DND-41 (cell line): ENCODE measurements at regions not wholly inside any gene's neighbourhood (a gene's known extent, or its start where the extent isn't known, plus 50 kb on each side); places are given as distances from the start of the nearest gene placed in this dataset.

Source experiments
- ATAC-seq: fragments of 200-7000 bp; cut with Tn5 transposase; 3 replicates; pipeline ENCODE4 v1.9.1; 2021; ENCODE audit warnings: low read depth; ENCODE audit not compliant: insufficient read depth
- DNase-seq: peaks from one replicate; pipeline ENCODE4 v3.0.0-alpha.2; 2020
- H2AFZ ChIP-seq: 2 replicates; pipeline ENCODE4 v1.6.0; 2012; ENCODE audit warnings: low read depth, low read length
- H3K27ac ChIP-seq: 2 replicates; pipeline ENCODE4 v1.5.1; 2012; ENCODE audit warnings: low read length, inconsistent platforms
- H3K27me3 ChIP-seq: fragments of 200-600 bp; sonication (generic); 2 replicates; pipeline ENCODE4 v1.6.0; 2012; ENCODE audit warnings: low read length, mild to moderate bottlenecking, inconsistent platforms; ENCODE audit not compliant: insufficient read depth, poor library complexity
- H3K36me3 ChIP-seq: 2 replicates; pipeline ENCODE4 v1.5.1; 2012; ENCODE audit warnings: low read length, inconsistent platforms; ENCODE audit not compliant: insufficient read depth
- H3K4me1 ChIP-seq: 2 replicates; pipeline ENCODE4 v1.5.1; 2012; ENCODE audit warnings: mild to moderate bottlenecking, low read length; ENCODE audit not compliant: insufficient read depth
- H3K4me2 ChIP-seq: 2 replicates; pipeline ENCODE4 v1.6.0; 2012; ENCODE audit warnings: mild to moderate bottlenecking, moderate library complexity, low read length, inconsistent platforms; ENCODE audit not compliant: insufficient read depth
- H3K4me3 ChIP-seq, 2 experiments: fragments of 200-600 bp in 1 of 2; shearing (Covaris generic) in 1 of 2; 2 replicates each; pipeline ENCODE4 v1.5.1; 2012 to 2016; ENCODE audit warnings: inconsistent platforms in 2 of 2, low read length in 2 of 2, mild to moderate bottlenecking in 2 of 2, low read depth in 1 of 2, moderate library complexity in 1 of 2
- H3K79me2 ChIP-seq: 2 replicates; pipeline ENCODE4 v1.6.0; 2012; ENCODE audit warnings: low read length, inconsistent platforms; ENCODE audit not compliant: insufficient read depth
- H3K9ac ChIP-seq: 2 replicates; pipeline ENCODE4 v1.6.0; 2012; ENCODE audit warnings: low read depth, mild to moderate bottlenecking, inconsistent platforms, low read length, moderate library complexity
- H3K9me3 ChIP-seq: 2 replicates; pipeline ENCODE4 v1.5.1; 2012; ENCODE audit warnings: low read length, moderate library complexity, mild to moderate bottlenecking, inconsistent platforms; ENCODE audit not compliant: insufficient read depth, severe bottlenecking
- H4K20me1 ChIP-seq: 2 replicates; pipeline ENCODE4 v1.6.0; 2012; ENCODE audit warnings: low read length; ENCODE audit not compliant: insufficient read depth
- CTCF ChIP-seq: IDR thresholded peaks from 2 replicates; pipeline ENCODE4 v1.5.1; 2012; ENCODE audit warnings: borderline replicate concordance, low read length, moderate library complexity, mild to moderate bottlenecking; ENCODE audit not compliant: poor library complexity, severe bottlenecking; ENCODE audit errors: extremely low read depth
- EZH2 ChIP-seq: IDR thresholded peaks from 3 replicates; pipeline ENCODE4 v1.6.1; 2012; ENCODE audit warnings: borderline replicate concordance, low read depth, mild to moderate bottlenecking, moderate library complexity, low read length, inconsistent platforms; ENCODE audit not compliant: severe bottlenecking

- Histone ChIP-seq H3K9ac (no peak overlapping the region), H3K36me3 (no peaks in the 10 kb centered on the region), H3K4me1 (peaks cover 6% of the 10 kb centered on the region), H3K4me2 (no peak overlapping the region), H2AFZ (no peak overlapping the region), H4K20me1 (no peaks in the 10 kb centered on the region), H3K27me3 (no peaks in the 10 kb centered on the region), H3K79me2 (no peaks in the 10 kb centered on the region), H3K4me3 (no peak overlapping the region), H3K27ac (no peak overlapping the region), H3K9me3 (no peaks in the 10 kb centered on the region)
- ATAC-seq (no peak), DNase-seq (no peak)
- TF ChIP-seq EZH2 (no peak), CTCF (no peak)
Measured at GRCh38 chr16:73874324-73874723, 422.3 kb upstream of the PSMD7 start.

DNA sequence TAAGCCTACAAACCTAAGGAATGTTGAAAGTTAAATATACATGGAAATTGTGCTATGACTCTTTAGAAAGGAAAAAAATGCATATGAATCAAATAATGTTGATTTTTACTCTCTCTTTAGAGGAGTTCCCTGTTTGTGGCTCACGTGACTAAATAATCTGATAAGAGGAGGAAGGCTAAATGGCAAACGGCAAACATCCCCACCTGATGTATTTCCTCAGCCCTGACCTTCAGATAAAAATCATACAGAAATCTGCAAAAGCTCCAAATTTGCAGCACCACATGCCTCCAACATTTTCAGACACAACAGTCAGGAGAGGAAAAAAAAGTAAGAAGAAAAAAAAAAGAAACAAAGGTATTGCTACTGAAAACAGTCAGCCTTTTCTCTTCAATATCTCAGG lies 423.0 kb upstream of the PSMD7 start:
- no peak for ATAC-seq
- peaks cover 6% of the 10 kb centered on the region for H3K4me1 ChIP-seq
- TF ChIP-seq CTCF (no peak), EZH2 (no peak)
- no peak overlapping the region; the same call in 1 of the 2 replicates for H2AFZ ChIP-seq
- no peak overlapping the region for H3K4me3 ChIP-seq
- H3K9me3 ChIP-seq: no peaks in the 10 kb centered on the region
- no peaks in the 10 kb centered on the region for H3K36me3 ChIP-seq
- no peak overlapping the region for H3K9ac ChIP-seq
- H3K27me3 ChIP-seq: no peaks in the 10 kb centered on the region
- H4K20me1 ChIP-seq: no peaks in the 10 kb centered on the region
- no peak overlapping the region for H3K4me2 ChIP-seq
- no peak overlapping the region for H3K27ac ChIP-seq
- no peak for DNase-seq
- no peaks in the 10 kb centered on the region for H3K79me2 ChIP-seq

GRCh38 chr16:73872856-73873255 lies 423.8 kb upstream of the PSMD7 start:
- no peak overlapping the region for H3K9ac ChIP-seq
- no peaks in the 10 kb centered on the region for H3K79me2 ChIP-seq
- H3K4me3 ChIP-seq: no peak overlapping the region
- no peaks in the 10 kb centered on the region for H3K36me3 ChIP-seq
- no peaks in the 10 kb centered on the region for H3K27me3 ChIP-seq
- DNase-seq: no peak
- H2AFZ ChIP-seq: no peak overlapping the region
- no peaks in the 10 kb centered on the region for H3K9me3 ChIP-seq
- no peak overlapping the region for H3K27ac ChIP-seq
- no peak for ATAC-seq
- H4K20me1 ChIP-seq: no peaks in the 10 kb centered on the region
- H3K4me2 ChIP-seq: no peak overlapping the region
- TF ChIP-seq CTCF (no peak), EZH2 (no peak)
- H3K4me1 ChIP-seq: peaks cover 6% of the 10 kb centered on the region

DNA sequence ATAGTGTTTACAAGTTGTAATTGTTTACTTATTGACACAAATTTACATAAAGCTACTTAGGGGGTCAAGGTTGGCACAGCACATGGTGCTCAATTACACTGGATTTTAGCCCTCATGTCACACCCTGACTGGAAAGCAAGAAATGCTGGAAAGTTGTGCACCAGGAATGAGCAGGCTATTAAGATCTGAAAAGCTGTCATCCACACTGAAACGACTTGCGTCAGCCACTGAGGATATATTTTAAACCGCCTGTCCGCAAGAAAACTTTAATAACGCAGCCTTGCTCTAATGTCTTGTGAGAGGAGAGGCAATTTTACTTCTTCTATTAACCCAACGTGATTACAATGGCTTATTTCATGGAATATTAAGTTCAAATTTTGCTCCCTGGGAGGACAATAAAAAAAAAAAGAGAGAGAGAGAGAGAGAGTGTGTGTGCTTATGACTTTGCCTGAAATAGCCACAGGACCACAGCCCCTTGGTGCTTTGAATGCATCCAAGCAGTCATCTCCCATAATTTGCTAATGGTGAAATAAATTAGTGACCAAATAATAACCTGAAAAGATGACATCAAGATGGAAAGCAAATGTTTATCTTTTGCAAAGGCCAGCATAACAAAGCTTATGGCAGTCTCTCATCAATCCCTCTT lies 425.4 kb upstream of the PSMD7 start:
- no peak for TF ChIP-seq EZH2
- TF ChIP-seq CTCF: no peak
- H3K27me3 ChIP-seq: no peaks in the 10 kb centered on the region
- no peaks in the 10 kb centered on the region for H3K36me3 ChIP-seq
- ATAC-seq (no peak), DNase-seq (no peak)
- no peaks in the 10 kb centered on the region for H4K20me1 ChIP-seq
- no peaks in the 10 kb centered on the region for H3K9me3 ChIP-seq
- no peak overlapping the region for H2AFZ ChIP-seq
- H3K79me2 ChIP-seq: no peaks in the 10 kb centered on the region
- no peak overlapping the region for H3K27ac ChIP-seq
- H3K4me2 ChIP-seq: no peak overlapping the region
- no peak overlapping the region for H3K4me3 ChIP-seq
- H3K4me1 ChIP-seq: peaks cover 6% of the 10 kb centered on the region
- H3K9ac ChIP-seq: no peak overlapping the region
